Testis (tissue), 2 donors: ENCODE measurements at regions not wholly inside any gene's neighbourhood (a gene's known extent, or its start where the extent isn't known, plus 50 kb on each side); places are given as distances from the start of the nearest gene placed in this dataset.

Source experiments
- POLR2A ChIP-seq: fragments of 450-650 bp; IDR thresholded peaks from one replicate; pipeline ENCODE4 v1.6.1; 2017; ENCODE audit warnings: antibody characterized with exemption, mild to moderate bottlenecking, moderate library complexity
- TF ChIP-seq, protein P1 (sequence below), 3 experiments: fragments of 450-650 bp in 2 of 3; fragments of 200-600 bp in 1 of 3; sonication (generic) in 1 of 3; IDR thresholded peaks; one replicate each; pipeline ENCODE4 v1.5.1; 2016 to 2019; ENCODE audit warnings: antibody characterized with exemption in 3 of 3, mild to moderate bottlenecking in 2 of 3, moderate library complexity in 1 of 3

DNA sequence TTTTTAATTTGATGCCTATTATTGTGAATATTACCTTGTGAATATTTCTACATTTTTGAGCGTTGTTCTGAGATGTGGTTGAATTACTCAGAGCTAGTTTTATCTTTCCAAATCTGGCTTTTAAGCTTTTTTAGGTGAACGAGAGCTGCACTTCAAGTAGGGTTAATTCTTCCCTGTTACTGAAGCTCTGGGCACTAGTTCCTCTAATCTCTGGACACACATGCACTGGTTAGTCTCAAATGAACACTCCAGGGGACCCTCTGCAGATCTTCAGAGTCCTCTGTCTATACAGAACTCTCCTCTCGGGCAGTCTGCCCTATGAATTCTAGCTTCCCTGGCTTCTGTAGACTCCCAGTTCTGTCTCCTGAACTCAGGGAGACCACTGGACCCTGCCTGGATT, 237.5 kb upstream of the TBC1D5 start:
- TF ChIP-seq, protein P1, sequence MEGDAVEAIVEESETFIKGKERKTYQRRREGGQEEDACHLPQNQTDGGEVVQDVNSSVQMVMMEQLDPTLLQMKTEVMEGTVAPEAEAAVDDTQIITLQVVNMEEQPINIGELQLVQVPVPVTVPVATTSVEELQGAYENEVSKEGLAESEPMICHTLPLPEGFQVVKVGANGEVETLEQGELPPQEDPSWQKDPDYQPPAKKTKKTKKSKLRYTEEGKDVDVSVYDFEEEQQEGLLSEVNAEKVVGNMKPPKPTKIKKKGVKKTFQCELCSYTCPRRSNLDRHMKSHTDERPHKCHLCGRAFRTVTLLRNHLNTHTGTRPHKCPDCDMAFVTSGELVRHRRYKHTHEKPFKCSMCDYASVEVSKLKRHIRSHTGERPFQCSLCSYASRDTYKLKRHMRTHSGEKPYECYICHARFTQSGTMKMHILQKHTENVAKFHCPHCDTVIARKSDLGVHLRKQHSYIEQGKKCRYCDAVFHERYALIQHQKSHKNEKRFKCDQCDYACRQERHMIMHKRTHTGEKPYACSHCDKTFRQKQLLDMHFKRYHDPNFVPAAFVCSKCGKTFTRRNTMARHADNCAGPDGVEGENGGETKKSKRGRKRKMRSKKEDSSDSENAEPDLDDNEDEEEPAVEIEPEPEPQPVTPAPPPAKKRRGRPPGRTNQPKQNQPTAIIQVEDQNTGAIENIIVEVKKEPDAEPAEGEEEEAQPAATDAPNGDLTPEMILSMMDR (IDR thresholded peaks at IDR 0.05), result no peak
- TF ChIP-seq POLR2A, result no peak
